Panc1 (cell line): ENCODE measurements at regions not wholly inside any gene's neighbourhood (a gene's known extent, or its start where the extent isn't known, plus 50 kb on each side); places are given as distances from the start of the nearest gene placed in this dataset.

Experiments used
- POLR2AphosphoS5 ChIP-seq: IDR thresholded peaks from 2 replicates; pipeline ENCODE4 v1.6.1; 2012; ENCODE audit warnings: mild to moderate bottlenecking, low read depth, low read length, moderate library complexity
- TCF7L2 ChIP-seq: IDR thresholded peaks from 2 replicates; pipeline ENCODE4 v1.6.1; 2011; ENCODE audit warnings: mild to moderate bottlenecking, low read depth, low read length, inconsistent platforms
- TF ChIP-seq, protein P1 (sequence below): fragments of 450-650 bp; IDR thresholded peaks from 2 replicates; pipeline ENCODE4 v1.5.1; 2017; ENCODE audit warnings: mild to moderate bottlenecking

DNA sequence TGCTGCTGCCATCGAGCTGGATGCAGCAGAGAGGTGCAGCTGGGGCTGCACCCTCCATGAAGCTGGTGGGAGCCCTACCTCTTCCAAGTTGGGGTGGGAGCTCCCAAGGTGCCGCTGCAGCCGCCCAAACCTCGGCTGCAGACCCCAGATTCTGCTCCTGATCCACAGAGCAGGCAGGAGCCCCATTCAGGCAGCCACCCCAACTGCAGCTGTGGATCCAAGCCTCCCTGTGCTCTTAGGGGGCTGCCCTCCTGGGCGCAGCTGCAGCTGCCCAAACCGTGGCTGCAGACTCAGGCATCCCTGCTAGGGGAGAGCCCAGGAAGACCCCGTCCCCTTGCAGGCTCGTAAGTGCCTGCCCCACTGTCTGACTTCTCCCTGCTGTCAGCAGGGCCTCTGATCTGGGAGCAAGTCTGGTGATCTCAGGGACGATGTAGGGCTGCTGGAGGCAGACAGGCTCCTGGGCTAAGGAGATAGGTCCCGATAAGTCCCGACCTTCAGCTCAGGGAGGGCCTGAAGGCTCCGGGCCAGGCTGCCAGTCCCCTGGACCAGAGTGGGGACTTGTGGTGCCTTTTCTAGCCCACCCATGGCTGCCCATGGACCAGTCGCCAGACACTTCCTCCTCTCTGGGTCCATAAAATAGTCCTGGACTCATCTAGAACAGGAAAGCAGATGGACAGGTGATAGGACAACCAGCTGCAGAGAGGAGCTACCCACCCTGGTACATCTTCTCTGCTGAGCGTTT, 767.1 kb upstream of the CDH7 start:
- no peak for TF ChIP-seq TCF7L2
- TF ChIP-seq, protein P1, sequence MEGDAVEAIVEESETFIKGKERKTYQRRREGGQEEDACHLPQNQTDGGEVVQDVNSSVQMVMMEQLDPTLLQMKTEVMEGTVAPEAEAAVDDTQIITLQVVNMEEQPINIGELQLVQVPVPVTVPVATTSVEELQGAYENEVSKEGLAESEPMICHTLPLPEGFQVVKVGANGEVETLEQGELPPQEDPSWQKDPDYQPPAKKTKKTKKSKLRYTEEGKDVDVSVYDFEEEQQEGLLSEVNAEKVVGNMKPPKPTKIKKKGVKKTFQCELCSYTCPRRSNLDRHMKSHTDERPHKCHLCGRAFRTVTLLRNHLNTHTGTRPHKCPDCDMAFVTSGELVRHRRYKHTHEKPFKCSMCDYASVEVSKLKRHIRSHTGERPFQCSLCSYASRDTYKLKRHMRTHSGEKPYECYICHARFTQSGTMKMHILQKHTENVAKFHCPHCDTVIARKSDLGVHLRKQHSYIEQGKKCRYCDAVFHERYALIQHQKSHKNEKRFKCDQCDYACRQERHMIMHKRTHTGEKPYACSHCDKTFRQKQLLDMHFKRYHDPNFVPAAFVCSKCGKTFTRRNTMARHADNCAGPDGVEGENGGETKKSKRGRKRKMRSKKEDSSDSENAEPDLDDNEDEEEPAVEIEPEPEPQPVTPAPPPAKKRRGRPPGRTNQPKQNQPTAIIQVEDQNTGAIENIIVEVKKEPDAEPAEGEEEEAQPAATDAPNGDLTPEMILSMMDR, result no peak
- no peak for TF ChIP-seq POLR2AphosphoS5
